ENCODE measurements at regions not wholly inside any gene's neighbourhood (a gene's known extent, or its start where the extent isn't known, plus 50 kb on each side); places are given as distances from the start of the nearest gene placed in this dataset.

DNA sequence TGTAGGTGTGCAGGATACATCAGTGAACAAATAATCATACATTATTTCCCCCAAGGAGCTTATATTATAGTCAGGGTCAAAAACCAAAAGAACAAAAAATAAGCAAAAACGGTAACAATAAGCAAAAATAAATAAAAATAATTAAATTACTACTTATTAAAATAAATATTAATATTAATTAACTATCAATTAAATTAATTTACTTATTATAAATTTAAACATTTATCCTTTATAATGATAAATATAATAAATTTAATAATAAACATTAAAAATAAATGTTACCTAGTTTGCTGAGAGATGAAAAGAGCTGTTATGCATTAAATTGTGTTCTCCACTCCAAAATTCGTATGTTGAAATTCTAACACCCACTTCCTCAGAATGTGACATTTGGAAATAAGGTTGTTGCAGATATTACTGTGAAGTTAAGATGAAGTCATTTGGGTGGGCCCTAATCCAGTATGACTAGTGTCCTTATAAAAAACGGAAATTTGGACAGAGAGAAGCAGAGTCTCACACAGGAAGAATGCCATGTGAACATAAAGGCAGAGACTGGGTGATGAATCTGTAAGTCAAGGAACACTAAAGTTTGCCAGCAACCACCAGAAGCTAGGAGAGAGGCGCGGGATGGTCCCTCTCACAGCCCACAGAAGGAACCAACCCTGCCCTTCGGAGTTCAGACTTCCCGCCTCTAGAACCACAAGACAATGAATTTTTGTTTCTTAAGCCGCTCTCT, 67.2 kb upstream of the IBSP start:
- no peaks in the 10 kb centered on the region for H3K9me3 ChIP-seq (ENCODE audit: control insufficient read depth in 1 of 2, insufficient read depth in 1 of 2, low read depth in 1 of 2, low read length in 2 of 2)
- H3K27ac ChIP-seq (ENCODE audit: low read depth, low read length) = no peak overlapping the region
- intact Hi-C loops (cut with micrococcal nuclease) = no loop called here
- TF ChIP-seq SP1 (IDR thresholded peaks at IDR 0.05; ENCODE audit: low read depth) = no peak
- H2AFZ ChIP-seq (ENCODE audit: low read depth, low read length, poor library complexity, severe bottlenecking) = no peak overlapping the region
- no peaks in the 10 kb centered on the region for H3K79me2 ChIP-seq (ENCODE audit: insufficient read depth, low read length)
- H3K9me2 ChIP-seq (ENCODE audit: insufficient read depth) = no peaks in the 10 kb centered on the region
- no peaks in the 10 kb centered on the region for H4K20me1 ChIP-seq (ENCODE audit: insufficient read depth)
- H3K4me1 ChIP-seq (ENCODE audit: control insufficient read depth in 1 of 2, insufficient read depth in 2 of 2, low read length in 2 of 2) = peaks cover 0 to 8% of the 10 kb centered on the region in 2 experiments; a peak in 2 of 4 replicates
- no peak for DNase-seq (ENCODE audit: low read depth, low spot score)
- ChIA-PET RAD21 (ENCODE audit: low non-redundant PET in 1 of 2, low total read pairs in 2 of 2, uncharacterized antibody in 2 of 2, unreplicated experiment in 2 of 2) (no interaction called here), POLR2A (no interaction called here), CTCF (no interaction called here)
- H3K4me2 ChIP-seq (ENCODE audit: low read length) = no peak overlapping the region
- no peak overlapping the region for H3K9ac ChIP-seq (ENCODE audit: low read length)
- no peaks in the 10 kb centered on the region for H3K36me3 ChIP-seq (ENCODE audit: control insufficient read depth in 1 of 2, insufficient read depth in 2 of 2, low read length in 2 of 2)
- no TSS peak for BruUV-seq (replicated peaks)
- no peak overlapping the region for H3K4me3 ChIP-seq (replicated peaks in 1 of 2; ENCODE audit: low read depth in 1 of 2, low read length in 2 of 2)
- ATAC-seq = no peak
- no peaks in the 10 kb centered on the region for H3K27me3 ChIP-seq (ENCODE audit: insufficient read depth, low read length)

DNA sequence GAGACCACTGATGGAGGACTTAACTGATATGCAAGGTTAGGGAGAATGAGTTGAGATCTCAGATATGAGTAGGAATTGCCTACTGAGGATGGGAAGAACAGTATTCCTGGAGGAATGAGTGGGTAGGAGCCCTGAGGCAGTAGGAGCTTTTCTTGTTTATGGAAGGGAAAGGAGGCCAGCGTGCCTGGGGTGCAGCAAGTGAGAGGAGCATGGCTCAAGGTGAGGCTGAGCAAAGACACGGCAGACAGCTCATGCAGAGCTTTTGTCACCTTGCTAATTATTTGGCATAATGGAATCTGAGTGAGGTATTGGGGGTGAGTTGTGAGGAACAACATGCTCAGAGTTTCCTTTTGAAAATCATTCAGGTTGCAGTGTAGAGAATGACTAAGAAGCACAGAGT, 65.3 kb upstream of the IBSP start:
- H3K9me3 ChIP-seq (ENCODE audit: control insufficient read depth in 1 of 2, insufficient read depth in 1 of 2, low read depth in 1 of 2, low read length in 2 of 2) = no peaks in the 10 kb centered on the region
- intact Hi-C loops (cut with micrococcal nuclease) = no loop called here
- ChIA-PET POLR2A (no interaction called here), RAD21 (ENCODE audit: low non-redundant PET in 1 of 2, low total read pairs in 2 of 2, uncharacterized antibody in 2 of 2, unreplicated experiment in 2 of 2) (no interaction called here), CTCF (no interaction called here)
- H3K4me2 ChIP-seq (ENCODE audit: low read length) = no peak overlapping the region
- H3K4me3 ChIP-seq (replicated peaks in 1 of 2; ENCODE audit: low read depth in 1 of 2, low read length in 2 of 2) = no peak overlapping the region
- H3K4me1 ChIP-seq (ENCODE audit: control insufficient read depth in 1 of 2, insufficient read depth in 2 of 2, low read length in 2 of 2) = peaks cover 0 to 8% of the 10 kb centered on the region in 2 experiments; a peak in 2 of 4 replicates
- BruUV-seq (replicated peaks) = no TSS peak
- no peaks in the 10 kb centered on the region for H3K27me3 ChIP-seq (ENCODE audit: insufficient read depth, low read length)
- TF ChIP-seq EZH2 (IDR thresholded peaks at IDR 0.05) = no peak
- no peak for TF ChIP-seq ZNF274 (IDR thresholded peaks at IDR 0.05; ENCODE audit: low read depth, low read length)
- TF ChIP-seq SP1 (IDR thresholded peaks at IDR 0.05; ENCODE audit: low read depth) = no peak
- no peak for TF ChIP-seq CEBPB (IDR thresholded peaks at IDR 0.05; ENCODE audit: low read depth)
- TF ChIP-seq, protein P1, sequence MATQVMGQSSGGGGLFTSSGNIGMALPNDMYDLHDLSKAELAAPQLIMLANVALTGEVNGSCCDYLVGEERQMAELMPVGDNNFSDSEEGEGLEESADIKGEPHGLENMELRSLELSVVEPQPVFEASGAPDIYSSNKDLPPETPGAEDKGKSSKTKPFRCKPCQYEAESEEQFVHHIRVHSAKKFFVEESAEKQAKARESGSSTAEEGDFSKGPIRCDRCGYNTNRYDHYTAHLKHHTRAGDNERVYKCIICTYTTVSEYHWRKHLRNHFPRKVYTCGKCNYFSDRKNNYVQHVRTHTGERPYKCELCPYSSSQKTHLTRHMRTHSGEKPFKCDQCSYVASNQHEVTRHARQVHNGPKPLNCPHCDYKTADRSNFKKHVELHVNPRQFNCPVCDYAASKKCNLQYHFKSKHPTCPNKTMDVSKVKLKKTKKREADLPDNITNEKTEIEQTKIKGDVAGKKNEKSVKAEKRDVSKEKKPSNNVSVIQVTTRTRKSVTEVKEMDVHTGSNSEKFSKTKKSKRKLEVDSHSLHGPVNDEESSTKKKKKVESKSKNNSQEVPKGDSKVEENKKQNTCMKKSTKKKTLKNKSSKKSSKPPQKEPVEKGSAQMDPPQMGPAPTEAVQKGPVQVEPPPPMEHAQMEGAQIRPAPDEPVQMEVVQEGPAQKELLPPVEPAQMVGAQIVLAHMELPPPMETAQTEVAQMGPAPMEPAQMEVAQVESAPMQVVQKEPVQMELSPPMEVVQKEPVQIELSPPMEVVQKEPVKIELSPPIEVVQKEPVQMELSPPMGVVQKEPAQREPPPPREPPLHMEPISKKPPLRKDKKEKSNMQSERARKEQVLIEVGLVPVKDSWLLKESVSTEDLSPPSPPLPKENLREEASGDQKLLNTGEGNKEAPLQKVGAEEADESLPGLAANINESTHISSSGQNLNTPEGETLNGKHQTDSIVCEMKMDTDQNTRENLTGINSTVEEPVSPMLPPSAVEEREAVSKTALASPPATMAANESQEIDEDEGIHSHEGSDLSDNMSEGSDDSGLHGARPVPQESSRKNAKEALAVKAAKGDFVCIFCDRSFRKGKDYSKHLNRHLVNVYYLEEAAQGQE (IDR thresholded peaks at IDR 0.05; ENCODE audit: low read depth) = no peak
- no peak for TF ChIP-seq TCF7L2 (IDR thresholded peaks at IDR 0.05; ENCODE audit: borderline replicate concordance, extremely low read depth, insufficient read depth, insufficient read length)
- TF ChIP-seq, protein P2, sequence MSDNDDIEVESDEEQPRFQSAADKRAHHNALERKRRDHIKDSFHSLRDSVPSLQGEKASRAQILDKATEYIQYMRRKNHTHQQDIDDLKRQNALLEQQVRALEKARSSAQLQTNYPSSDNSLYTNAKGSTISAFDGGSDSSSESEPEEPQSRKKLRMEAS (IDR thresholded peaks at IDR 0.05) = no peak
- TF ChIP-seq, protein P3, sequence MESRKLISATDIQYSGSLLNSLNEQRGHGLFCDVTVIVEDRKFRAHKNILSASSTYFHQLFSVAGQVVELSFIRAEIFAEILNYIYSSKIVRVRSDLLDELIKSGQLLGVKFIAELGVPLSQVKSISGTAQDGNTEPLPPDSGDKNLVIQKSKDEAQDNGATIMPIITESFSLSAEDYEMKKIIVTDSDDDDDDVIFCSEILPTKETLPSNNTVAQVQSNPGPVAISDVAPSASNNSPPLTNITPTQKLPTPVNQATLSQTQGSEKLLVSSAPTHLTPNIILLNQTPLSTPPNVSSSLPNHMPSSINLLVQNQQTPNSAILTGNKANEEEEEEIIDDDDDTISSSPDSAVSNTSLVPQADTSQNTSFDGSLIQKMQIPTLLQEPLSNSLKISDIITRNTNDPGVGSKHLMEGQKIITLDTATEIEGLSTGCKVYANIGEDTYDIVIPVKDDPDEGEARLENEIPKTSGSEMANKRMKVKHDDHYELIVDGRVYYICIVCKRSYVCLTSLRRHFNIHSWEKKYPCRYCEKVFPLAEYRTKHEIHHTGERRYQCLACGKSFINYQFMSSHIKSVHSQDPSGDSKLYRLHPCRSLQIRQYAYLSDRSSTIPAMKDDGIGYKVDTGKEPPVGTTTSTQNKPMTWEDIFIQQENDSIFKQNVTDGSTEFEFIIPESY (IDR thresholded peaks at IDR 0.05; ENCODE audit: extremely low read depth, insufficient replicate concordance, low read length) = no peak
- no peak for TF ChIP-seq FOSL1 (IDR thresholded peaks at IDR 0.05; ENCODE audit: low read depth)
- H3K79me2 ChIP-seq (ENCODE audit: insufficient read depth, low read length) = no peaks in the 10 kb centered on the region
- no peaks in the 10 kb centered on the region for H4K20me1 ChIP-seq (ENCODE audit: insufficient read depth)
- no peaks in the 10 kb centered on the region for H3K36me3 ChIP-seq (ENCODE audit: control insufficient read depth in 1 of 2, insufficient read depth in 2 of 2, low read length in 2 of 2)
- no peak overlapping the region for H3K9ac ChIP-seq (ENCODE audit: low read length)
- DNase-seq (ENCODE audit: low read depth, low spot score) = no peak
- no peak overlapping the region for H2AFZ ChIP-seq (ENCODE audit: low read depth, low read length, poor library complexity, severe bottlenecking)
- H3K9me2 ChIP-seq (ENCODE audit: insufficient read depth) = no peaks in the 10 kb centered on the region
- H3K27ac ChIP-seq (ENCODE audit: low read depth, low read length) = no peak overlapping the region
- ATAC-seq = no peak

Data from HCT116 (cell line).